Endodermal cell (in vitro differentiated cells): ENCODE measurements at regions not wholly inside any gene's neighbourhood (a gene's known extent, or its start where the extent isn't known, plus 50 kb on each side); places are given as distances from the start of the nearest gene placed in this dataset.

Experiments
- DNase-seq: peaks from one replicate; pipeline ENCODE4 v3.0.0-alpha.2; 2017
- H3K27ac ChIP-seq: 2 replicates; pipeline ENCODE4 v1.5.1; 2013; ENCODE audit warnings: mild to moderate bottlenecking, low read depth, low read length, moderate library complexity
- H3K27me3 ChIP-seq: 2 replicates; pipeline ENCODE4 v1.6.1; 2013; ENCODE audit warnings: mild to moderate bottlenecking, low read length, moderate library complexity; ENCODE audit not compliant: insufficient read depth, control insufficient read depth, poor library complexity, severe bottlenecking
- H3K36me3 ChIP-seq: 2 replicates; pipeline ENCODE4 v1.7.0; 2013; ENCODE audit warnings: mild to moderate bottlenecking, low read length, moderate library complexity; ENCODE audit not compliant: control insufficient read depth, insufficient read depth
- H3K4me1 ChIP-seq: one replicate; pipeline ENCODE4 v1.7.0; 2013; ENCODE audit warnings: low read length; ENCODE audit not compliant: control insufficient read depth, insufficient read depth
- H3K4me3 ChIP-seq: 2 replicates; pipeline ENCODE4 v1.5.1; 2013; ENCODE audit warnings: mild to moderate bottlenecking, low read length, moderate library complexity
- H3K9ac ChIP-seq: 2 replicates; pipeline ENCODE4 v1.6.1; 2013; ENCODE audit warnings: mild to moderate bottlenecking, low read length, moderate library complexity; ENCODE audit not compliant: poor library complexity, severe bottlenecking; ENCODE audit errors: extremely low read depth
- H3K9me3 ChIP-seq: 2 replicates; pipeline ENCODE4 v1.6.1; 2013; ENCODE audit warnings: mild to moderate bottlenecking, low read length, moderate library complexity; ENCODE audit not compliant: control insufficient read depth
- H3K27ac Mint-ChIP-seq: 2 replicates; pipeline ENCODE4 v1.8.0; 2020; ENCODE audit warnings: mixed read lengths
- H3K27me3 Mint-ChIP-seq: 2 replicates; pipeline ENCODE4 v1.8.0; 2021; ENCODE audit warnings: mild to moderate bottlenecking, mixed read lengths; ENCODE audit not compliant: insufficient read depth
- H3K36me3 Mint-ChIP-seq: 2 replicates; pipeline ENCODE4 v1.8.0; 2020; ENCODE audit warnings: low read depth, mixed read lengths
- H3K4me1 Mint-ChIP-seq: 2 replicates; pipeline ENCODE4 v1.8.0; 2020; ENCODE audit warnings: mixed read lengths
- H3K4me3 Mint-ChIP-seq: 2 replicates; pipeline ENCODE4 v1.8.0; 2020; ENCODE audit warnings: mild to moderate bottlenecking, moderate library complexity, mixed read lengths
- H3K9me3 Mint-ChIP-seq: 2 replicates; pipeline ENCODE4 v1.8.0; 2020; ENCODE audit warnings: mild to moderate bottlenecking, mixed read lengths
- WGBS, 2 experiments: methylation state at CpG; one replicate each; pipeline versions ENCODE4 v1.1.5 to v1.1.7; 2013; ENCODE audit warnings: missing lambda C conversion rate in 2 of 2, mixed read lengths in 1 of 2; ENCODE audit not compliant: insufficient coverage in 1 of 2, insufficient read length in 1 of 2; 5-methylcytosine and 5-hydroxymethylcytosine counted together
- TF ChIP-seq, protein P1 (sequence below): fragments of 200-600 bp; sonication (generic); conservative IDR thresholded peaks from 2 replicates; pipeline ENCODE4 v1.5.0; 2021; ENCODE audit warnings: antibody characterized with exemption, mild to moderate bottlenecking

DNA sequence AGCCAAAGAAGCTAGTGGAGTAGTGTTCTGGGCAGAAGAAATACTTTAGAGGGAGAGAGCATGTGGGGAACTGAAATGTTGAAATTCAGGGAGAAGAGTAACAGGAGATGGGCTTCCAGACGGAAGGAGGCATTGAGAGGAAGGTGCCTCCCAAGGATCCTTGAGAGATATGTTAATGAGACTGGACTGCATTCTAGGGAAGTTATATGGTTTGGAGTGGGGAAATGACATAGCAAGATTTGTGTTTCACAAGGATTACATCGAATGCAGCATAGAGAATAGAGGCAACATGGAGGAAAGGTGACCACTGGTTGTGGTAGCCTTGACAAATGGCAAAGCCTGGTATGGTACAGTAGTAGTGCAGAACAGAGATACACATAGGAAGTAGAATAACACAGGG lies 160.5 kb upstream of the HMCN1 start:
- WGBS, 2 experiments = 69 to 75% methylated on average over 2 of the region's 2 CpGs
- H3K9ac ChIP-seq = no peak overlapping the region
- H3K9me3 ChIP-seq = peaks cover 31% of the 10 kb centered on the region
- no peak for DNase-seq
- H3K4me3 ChIP-seq = no peak overlapping the region
- H3K36me3 Mint-ChIP-seq = peaks cover 7% of the 10 kb centered on the region
- peaks cover 4% of the 10 kb centered on the region for H3K4me1 Mint-ChIP-seq
- TF ChIP-seq, protein P1, sequence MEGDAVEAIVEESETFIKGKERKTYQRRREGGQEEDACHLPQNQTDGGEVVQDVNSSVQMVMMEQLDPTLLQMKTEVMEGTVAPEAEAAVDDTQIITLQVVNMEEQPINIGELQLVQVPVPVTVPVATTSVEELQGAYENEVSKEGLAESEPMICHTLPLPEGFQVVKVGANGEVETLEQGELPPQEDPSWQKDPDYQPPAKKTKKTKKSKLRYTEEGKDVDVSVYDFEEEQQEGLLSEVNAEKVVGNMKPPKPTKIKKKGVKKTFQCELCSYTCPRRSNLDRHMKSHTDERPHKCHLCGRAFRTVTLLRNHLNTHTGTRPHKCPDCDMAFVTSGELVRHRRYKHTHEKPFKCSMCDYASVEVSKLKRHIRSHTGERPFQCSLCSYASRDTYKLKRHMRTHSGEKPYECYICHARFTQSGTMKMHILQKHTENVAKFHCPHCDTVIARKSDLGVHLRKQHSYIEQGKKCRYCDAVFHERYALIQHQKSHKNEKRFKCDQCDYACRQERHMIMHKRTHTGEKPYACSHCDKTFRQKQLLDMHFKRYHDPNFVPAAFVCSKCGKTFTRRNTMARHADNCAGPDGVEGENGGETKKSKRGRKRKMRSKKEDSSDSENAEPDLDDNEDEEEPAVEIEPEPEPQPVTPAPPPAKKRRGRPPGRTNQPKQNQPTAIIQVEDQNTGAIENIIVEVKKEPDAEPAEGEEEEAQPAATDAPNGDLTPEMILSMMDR = no peak
- H3K27ac Mint-ChIP-seq = no peak overlapping the region
- no peaks in the 10 kb centered on the region for H3K36me3 ChIP-seq
- H3K4me1 ChIP-seq = no peaks in the 10 kb centered on the region
- H3K4me3 Mint-ChIP-seq = no peak overlapping the region
- no peak overlapping the region for H3K27ac ChIP-seq
- no peaks in the 10 kb centered on the region for H3K27me3 Mint-ChIP-seq
- H3K27me3 ChIP-seq = no peaks in the 10 kb centered on the region
- peaks cover 34% of the 10 kb centered on the region for H3K9me3 Mint-ChIP-seq

DNA sequence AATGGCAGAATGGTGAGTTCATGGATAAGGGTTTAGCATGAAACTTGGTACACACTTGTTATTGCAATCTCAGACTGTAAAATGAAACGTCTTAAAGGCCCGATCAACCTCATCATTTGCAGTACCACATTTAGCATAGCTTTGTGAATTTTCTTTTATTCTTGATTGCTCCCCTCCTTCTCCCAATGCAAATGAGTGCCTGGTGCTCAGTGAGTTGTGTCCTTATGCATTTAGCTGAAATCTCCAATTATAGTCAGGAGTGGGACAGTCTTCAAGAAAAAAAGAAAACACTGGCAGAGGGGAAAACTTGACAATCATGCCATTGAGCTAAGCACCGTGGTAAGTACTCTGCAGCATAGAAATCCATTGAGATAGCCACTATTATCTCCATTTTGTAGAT lies 161.0 kb upstream of the HMCN1 start:
- Histone ChIP-seq H3K4me3 (no peak overlapping the region), H3K36me3 (no peaks in the 10 kb centered on the region), H3K4me1 (no peaks in the 10 kb centered on the region), H3K9me3 (peaks cover 25% of the 10 kb centered on the region), H3K9ac (no peak overlapping the region), H3K27ac (no peak overlapping the region), H3K27me3 (no peaks in the 10 kb centered on the region)
- H3K9me3 Mint-ChIP-seq = peaks cover 29% of the 10 kb centered on the region
- H3K4me1 Mint-ChIP-seq = peaks cover 4% of the 10 kb centered on the region
- peaks cover 3% of the 10 kb centered on the region for H3K36me3 Mint-ChIP-seq
- 63 to 67% methylated on average over 3 of the region's 3 CpGs for WGBS, 2 experiments
- no peak overlapping the region for H3K27ac Mint-ChIP-seq
- DNase-seq = no peak
- no peak overlapping the region for H3K4me3 Mint-ChIP-seq
- H3K27me3 Mint-ChIP-seq = no peaks in the 10 kb centered on the region
- TF ChIP-seq, protein P1 = no peak

DNA sequence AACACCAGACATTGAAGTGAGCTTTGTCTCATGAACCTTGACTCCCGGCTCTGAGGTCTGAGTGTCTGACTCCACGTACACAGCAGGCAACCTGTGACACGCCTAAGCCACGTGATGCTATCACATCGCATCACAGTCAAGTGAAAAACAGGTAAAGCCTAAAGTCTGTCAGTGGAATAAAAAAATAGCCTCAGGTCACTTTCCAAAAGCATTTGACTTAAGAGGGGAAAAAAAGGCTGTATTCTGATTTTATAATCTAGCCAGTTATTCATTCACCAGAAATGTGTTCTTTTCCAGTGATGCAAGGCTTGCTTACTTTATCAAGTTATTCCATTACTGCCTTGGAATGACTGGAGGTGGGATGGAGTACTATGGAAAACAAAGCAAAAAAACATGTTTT lies 163.2 kb upstream of the HMCN1 start:
- no peak overlapping the region for H3K27ac Mint-ChIP-seq
- Histone ChIP-seq H3K4me3 (no peak overlapping the region), H3K4me1 (no peaks in the 10 kb centered on the region), H3K9me3 (peaks cover 8% of the 10 kb centered on the region), H3K36me3 (no peaks in the 10 kb centered on the region), H3K9ac (no peak overlapping the region), H3K27ac (no peak overlapping the region), H3K27me3 (no peaks in the 10 kb centered on the region)
- H3K36me3 Mint-ChIP-seq = no peaks in the 10 kb centered on the region
- H3K4me3 Mint-ChIP-seq = no peak overlapping the region
- DNase-seq = no peak
- no peaks in the 10 kb centered on the region for H3K27me3 Mint-ChIP-seq
- H3K9me3 Mint-ChIP-seq = peaks cover 10% of the 10 kb centered on the region
- 92 to 95% methylated on average over 5 of the region's 5 CpGs for WGBS, 2 experiments
- peaks cover 6% of the 10 kb centered on the region for H3K4me1 Mint-ChIP-seq
- TF ChIP-seq, protein P1 = no peak
